SK-N-SH (cell line): ENCODE measurements at regions not wholly inside any gene's neighbourhood (a gene's known extent, or its start where the extent isn't known, plus 50 kb on each side); places are given as distances from the start of the nearest gene placed in this dataset.

Experiments
- CTCF ChIP-seq: fragments of 200-600 bp; sonication (generic); IDR thresholded peaks from 2 replicates; pipeline ENCODE4 v1.6.1; 2017; ENCODE audit warnings: antibody characterized with exemption, mild to moderate bottlenecking, moderate library complexity
- EP300 ChIP-seq, 2 experiments: IDR thresholded peaks; 2 replicates each; pipeline versions ENCODE4 v1.4.0 to v1.6.1; 2012; ENCODE audit warnings: borderline replicate concordance in 1 of 2, low read depth in 1 of 2, low read length in 1 of 2
- EZH2phosphoT487 ChIP-seq: fragments of 200-600 bp; sonication (generic); IDR thresholded peaks from 2 replicates; pipeline ENCODE4 v1.6.1; 2017; ENCODE audit warnings: low read depth, mixed run types, mild to moderate bottlenecking, antibody characterized with exemption, moderate library complexity, borderline replicate concordance
- GATA2 ChIP-seq: sonication (generic); formaldehyde crosslinking; IDR thresholded peaks from 2 replicates; pipeline ENCODE4 v1.5.0; 2020; ENCODE audit warnings: mild to moderate bottlenecking, missing genetic modification reagents
- JUND ChIP-seq: IDR thresholded peaks from 2 replicates; pipeline ENCODE4 v1.4.0; 2012
- SMC3 ChIP-seq: IDR thresholded peaks from 2 replicates; pipeline ENCODE4 v1.6.1; 2012; ENCODE audit warnings: low read depth, low read length, improper control_type of control experiment
- TAF1 ChIP-seq: IDR thresholded peaks from 2 replicates; pipeline ENCODE4 v1.6.1; 2012; ENCODE audit warnings: low read depth, mild to moderate bottlenecking, low read length, moderate library complexity, borderline replicate concordance
- YY1 ChIP-seq: IDR thresholded peaks from 2 replicates; pipeline ENCODE4 v1.4.0; 2012; ENCODE audit warnings: low read depth, mild to moderate bottlenecking

- TF ChIP-seq SMC3 (no peak), CTCF (no peak), TAF1 (no peak), EP300 (IDR thresholded peaks at IDR 0.05; ENCODE audit: borderline replicate concordance in 1 of 2, low read depth in 1 of 2, low read length in 1 of 2) (no peak), YY1 (no peak), GATA2 (CRISPR knock-in tag) (no peak), JUND (no peak), EZH2phosphoT487 (no peak)
Observed at GRCh38 chr6:71106276-71106675, 149.4 kb upstream of the B3GAT2 start.
